Right kidney (tissue), 1 donor: ENCODE measurements at regions not wholly inside any gene's neighbourhood (a gene's known extent, or its start where the extent isn't known, plus 50 kb on each side); places are given as distances from the start of the nearest gene placed in this dataset.
A peak's percentile ranks its signal among the peaks of the same experiment; 100 is the strongest.

Experiments
- DNase-seq: peaks from one replicate; pipeline ENCODE4 v3.0.0-alpha.2; 2016

- no peak for DNase-seq
Measured at GRCh38 chr2:173772205-173772604, 193.0 kb downstream of the SP3 start.

GRCh38 chr2:173773076-173773475 lies 192.1 kb downstream of the SP3 start:
- no peak for DNase-seq

- DNase-seq, result no peak
Measured at GRCh38 chr2:173775440-173775839, 189.7 kb downstream of the SP3 start.

GRCh38 chr2:173782681-173783080 lies 182.5 kb downstream of the SP3 start:
- no peak for DNase-seq

- DNase-seq, result no peak
Measured at GRCh38 chr2:173783382-173783781, 181.8 kb downstream of the SP3 start.

GRCh38 chr2:173785813-173786212 lies 179.4 kb downstream of the SP3 start:
- no peak for DNase-seq

GRCh38 chr2:173791502-173791901 lies 173.7 kb downstream of the SP3 start:
- DNase-seq, result no peak

- no peak for DNase-seq
Measured at GRCh38 chr2:173792166-173792565, 173.0 kb downstream of the SP3 start.

GRCh38 chr2:173792741-173793140 lies 172.4 kb downstream of the SP3 start:
- no peak for DNase-seq

- no peak for DNase-seq
Measured at GRCh38 chr2:173793709-173794565, 171.2 kb downstream of the SP3 start.

- no peak for DNase-seq
Measured at GRCh38 chr2:173797586-173798263, 167.4 kb downstream of the SP3 start.

GRCh38 chr2:173802518-173802917 lies 162.7 kb downstream of the SP3 start:
- DNase-seq, result no peak

GRCh38 chr2:173803449-173803848 lies 161.7 kb downstream of the SP3 start:
- no peak for DNase-seq

GRCh38 chr2:173806761-173807160 lies 158.4 kb downstream of the SP3 start:
- no peak for DNase-seq

GRCh38 chr2:173808718-173809117 lies 156.5 kb downstream of the SP3 start:
- DNase-seq, result no peak

- DNase-seq, result no peak
Measured at GRCh38 chr2:173812321-173812720, 152.9 kb downstream of the SP3 start.

GRCh38 chr2:173814306-173814705 lies 150.9 kb downstream of the SP3 start:
- DNase-seq, result no peak

GRCh38 chr2:173815772-173816171 lies 149.4 kb downstream of the SP3 start:
- DNase-seq, result no peak

- no peak for DNase-seq
Measured at GRCh38 chr2:173817582-173817981, 147.6 kb downstream of the SP3 start.

- no peak for DNase-seq
Measured at GRCh38 chr2:173818285-173818684, 146.9 kb downstream of the SP3 start.

- DNase-seq, result no peak
Measured at GRCh38 chr2:173819852-173820251, 145.3 kb downstream of the SP3 start.

GRCh38 chr2:173821451-173821850 lies 143.7 kb downstream of the SP3 start:
- no peak for DNase-seq

- DNase-seq, result peak; percentile 48
Measured at GRCh38 chr2:173822889-173823542, 142.2 kb downstream of the SP3 start.
